Heart left ventricle (tissue), 13 donors: ENCODE measurements at regions not wholly inside any gene's neighbourhood (a gene's known extent, or its start where the extent isn't known, plus 50 kb on each side); places are given as distances from the start of the nearest gene placed in this dataset.

Experiments used
- CTCF ChIP-seq, 12 donors: fragments of 200-600 bp; sonication (generic) in 4 of 12; IDR thresholded peaks; one replicate each; pipeline versions ENCODE4 v1.5.0 to v1.8.0; 2018 to 2022; ENCODE audit warnings: antibody characterized with exemption in 12 of 12, mild to moderate bottlenecking in 5 of 12
- POLR2A ChIP-seq, 2 donors: fragments of 450-650 bp; IDR thresholded peaks; one replicate each; pipeline ENCODE4 v1.6.1; 2017; ENCODE audit warnings: antibody characterized with exemption in 2 of 2, mild to moderate bottlenecking in 2 of 2, moderate library complexity in 2 of 2
- donor health status: ischemic (EF 13 %, LVEDD 7.1; RV severe dilation, severe dysfunction).
- donor health status: DM: no; HTN: yes; CAD: no.
- donor health status: DM: no; HTN: no; CAD: no.
- donor health status: ischemic (EF 25% LVEDD 6.9; RV normal size, moderate dysfunction).
- donor health status: ischemic (EF 25% LVEDD 5.7; RV mildly dilated, moderate dysfunction).
- donor health status: ischemic (EF 35%, LVEDD 5.7; RV mildly dilated, moderate dysfunction).
- donor health status: nonischemic (EF 11% LVEDD 7.7; RV severe dilation, severe dysfunction).
- donor health status: DM: yes; HTN: yes; CAD: no.
- donor health status: PGD.
- donor health status: ischemic (EF 29% LVEDD 5.4; RV normal size, mild dysfunction).
- donor health status: nonischemic (EF 23%, LVEDD 6.1; RV moderate dilation, normal function).

GRCh38 chr5:159465604-159466003 lies 135.3 kb upstream of the IL12B start:
- TF ChIP-seq POLR2A (IDR thresholded peaks at IDR 0.05) (no peak), CTCF (IDR thresholded peaks at IDR 0.05) (no peak)
